Neural cell (in vitro differentiated cells): ENCODE measurements at regions not wholly inside any gene's neighbourhood (a gene's known extent, or its start where the extent isn't known, plus 50 kb on each side); places are given as distances from the start of the nearest gene placed in this dataset.

ENCODE experiments used
- EP300 ChIP-seq: fragments of 450-650 bp; conservative IDR thresholded peaks from 2 replicates; pipeline ENCODE4 v1.6.1; 2014; ENCODE audit warnings: antibody characterized with exemption, mild to moderate bottlenecking, moderate library complexity; ENCODE audit not compliant: poor library complexity, severe bottlenecking
- EZH2 ChIP-seq: fragments of 200-600, 300-800 bp; shearing (Covaris generic), sonication (generic); IDR thresholded peaks from 2 replicates; pipeline ENCODE4 v1.6.1; 2014; ENCODE audit warnings: antibody characterized with exemption, low read length, borderline replicate concordance, mild to moderate bottlenecking; ENCODE audit not compliant: insufficient read depth, poor library complexity, severe bottlenecking
- RAD21 ChIP-seq: fragments of 450-650 bp; conservative IDR thresholded peaks from 2 replicates; pipeline ENCODE4 v1.6.1; 2014; ENCODE audit warnings: antibody characterized with exemption, mild to moderate bottlenecking, moderate library complexity
- TF ChIP-seq, protein P1 (sequence below): fragments of 450-650 bp; IDR thresholded peaks from 2 replicates; pipeline ENCODE4 v1.5.1; 2014; ENCODE audit warnings: antibody characterized with exemption, mild to moderate bottlenecking, moderate library complexity; ENCODE audit not compliant: poor library complexity, severe bottlenecking

DNA sequence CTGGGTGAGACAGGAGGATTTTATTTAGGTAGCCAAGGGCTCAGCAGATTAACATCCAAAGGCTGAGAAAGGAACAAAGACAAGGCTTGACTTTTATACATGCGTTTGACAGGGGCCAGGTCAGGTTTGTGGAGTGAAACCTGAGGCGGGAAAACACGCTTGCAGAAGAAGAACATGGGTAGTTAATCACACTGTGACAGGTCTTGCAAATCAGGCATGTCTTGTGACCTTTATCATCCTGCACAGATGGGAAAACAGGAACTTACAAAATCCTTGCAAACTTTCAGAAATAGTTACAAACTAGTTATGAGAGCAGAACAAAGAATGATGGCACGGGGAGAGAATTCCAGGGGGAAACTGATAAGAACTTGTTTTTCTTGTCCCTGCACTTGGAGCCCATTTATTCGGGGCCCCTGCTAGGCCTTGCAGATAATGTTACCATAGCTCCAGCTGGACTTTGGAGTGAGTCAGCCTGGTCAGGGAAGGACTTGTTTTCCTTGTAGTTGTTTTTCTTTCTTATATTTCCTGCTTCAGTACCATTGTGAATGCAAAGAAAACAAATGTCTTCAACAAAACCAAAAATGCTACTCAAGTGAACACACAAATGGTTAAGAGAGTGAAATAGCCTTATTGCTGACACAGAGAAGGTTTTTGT is 965.9 kb upstream of the ROBO1 start:
- TF ChIP-seq, protein P1, sequence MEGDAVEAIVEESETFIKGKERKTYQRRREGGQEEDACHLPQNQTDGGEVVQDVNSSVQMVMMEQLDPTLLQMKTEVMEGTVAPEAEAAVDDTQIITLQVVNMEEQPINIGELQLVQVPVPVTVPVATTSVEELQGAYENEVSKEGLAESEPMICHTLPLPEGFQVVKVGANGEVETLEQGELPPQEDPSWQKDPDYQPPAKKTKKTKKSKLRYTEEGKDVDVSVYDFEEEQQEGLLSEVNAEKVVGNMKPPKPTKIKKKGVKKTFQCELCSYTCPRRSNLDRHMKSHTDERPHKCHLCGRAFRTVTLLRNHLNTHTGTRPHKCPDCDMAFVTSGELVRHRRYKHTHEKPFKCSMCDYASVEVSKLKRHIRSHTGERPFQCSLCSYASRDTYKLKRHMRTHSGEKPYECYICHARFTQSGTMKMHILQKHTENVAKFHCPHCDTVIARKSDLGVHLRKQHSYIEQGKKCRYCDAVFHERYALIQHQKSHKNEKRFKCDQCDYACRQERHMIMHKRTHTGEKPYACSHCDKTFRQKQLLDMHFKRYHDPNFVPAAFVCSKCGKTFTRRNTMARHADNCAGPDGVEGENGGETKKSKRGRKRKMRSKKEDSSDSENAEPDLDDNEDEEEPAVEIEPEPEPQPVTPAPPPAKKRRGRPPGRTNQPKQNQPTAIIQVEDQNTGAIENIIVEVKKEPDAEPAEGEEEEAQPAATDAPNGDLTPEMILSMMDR = no peak
- TF ChIP-seq EP300 = no peak
- no peak for TF ChIP-seq RAD21
- no peak for TF ChIP-seq EZH2
